WTC11 (cell line): ENCODE measurements at regions not wholly inside any gene's neighbourhood (a gene's known extent, or its start where the extent isn't known, plus 50 kb on each side); places are given as distances from the start of the nearest gene placed in this dataset.

Experiments
- ATAC-seq: fragments of 200-7000 bp; cut with Tn5 transposase; 2 replicates; pipeline ENCODE4 v1.10.0; 2021; ENCODE audit warnings: mild to moderate bottlenecking, moderate library complexity
- CTCF ChIA-PET: fragments of 300-600 bp; sonication (Branson Sonifier 250); formaldehyde crosslinking; loops from one replicate; lab custom pipeline; 2021; ENCODE audit warnings: antibody characterized with exemption; lab: Charles Lee
- POLR2A ChIA-PET: fragments of 350-600 bp; sonication (Branson Sonifier 250); formaldehyde crosslinking; loops from one replicate; lab custom pipeline; 2021; ENCODE audit warnings: antibody characterized with exemption; lab: Charles Lee
- DNase-seq: peaks from one replicate; pipeline ENCODE4 v3.0.0; 2021; ENCODE audit warnings: low spot score
- H3K27ac Mint-ChIP-seq: 2 replicates; pipeline ENCODE4 v1.8.0; 2021; ENCODE audit warnings: mixed read lengths
- H3K27me3 Mint-ChIP-seq: 2 replicates; pipeline ENCODE4 v1.8.0; 2021; ENCODE audit warnings: low read depth, mild to moderate bottlenecking, moderate library complexity, mixed read lengths
- H3K36me3 Mint-ChIP-seq: 2 replicates; pipeline ENCODE4 v1.8.0; 2021; ENCODE audit warnings: mixed read lengths
- H3K4me1 Mint-ChIP-seq: 2 replicates; pipeline ENCODE4 v1.8.0; 2022; ENCODE audit warnings: mixed read lengths
- H3K4me3 Mint-ChIP-seq: 2 replicates; pipeline ENCODE4 v1.8.0; 2021; ENCODE audit warnings: mild to moderate bottlenecking, moderate library complexity, mixed read lengths
- H3K9me3 Mint-ChIP-seq: 2 replicates; pipeline ENCODE4 v1.8.0; 2021; ENCODE audit warnings: mixed read lengths
- ATF1 ChIP-seq: sonication (generic); formaldehyde crosslinking; IDR thresholded peaks from 2 replicates; pipeline ENCODE4 v1.8.1; 2023; ENCODE audit warnings: mild to moderate bottlenecking, moderate library complexity, missing genetic modification reagents
- CREB1 ChIP-seq: sonication (generic); formaldehyde crosslinking; IDR thresholded peaks from 2 replicates; pipeline ENCODE4 v1.8.0; 2023; ENCODE audit warnings: mild to moderate bottlenecking, missing genetic modification reagents
- JAZF1 ChIP-seq: fragments of 250-450 bp; sonication (Bioruptor Pico); IDR thresholded peaks from 2 replicates; pipeline ENCODE4 v1.9.0; 2021; ENCODE audit warnings: moderate library complexity, mild to moderate bottlenecking, inconsistent platforms
- JUN ChIP-seq: sonication (generic); formaldehyde crosslinking; IDR thresholded peaks from 2 replicates; pipeline ENCODE4 v1.8.0; 2023; ENCODE audit warnings: mild to moderate bottlenecking, missing genetic modification reagents
- SMAD4 ChIP-seq: sonication (generic); formaldehyde crosslinking; IDR thresholded peaks from 2 replicates; pipeline ENCODE4 v1.8.0; 2022; ENCODE audit warnings: mild to moderate bottlenecking, missing genetic modification reagents
- TP53 ChIP-seq: sonication (generic); formaldehyde crosslinking; IDR thresholded peaks from 2 replicates; pipeline ENCODE4 v1.8.1; 2023; ENCODE audit warnings: mild to moderate bottlenecking, missing genetic modification reagents
- ZNF232 ChIP-seq: sonication (generic); formaldehyde crosslinking; IDR thresholded peaks from 2 replicates; pipeline ENCODE4 v1.8.0; 2022; ENCODE audit warnings: mild to moderate bottlenecking, missing genetic modification reagents
- ZNF416 ChIP-seq: fragments of 250-450 bp; sonication (Bioruptor Pico); IDR thresholded peaks from 2 replicates; pipeline ENCODE4 v1.9.0; 2021; ENCODE audit warnings: mild to moderate bottlenecking, inconsistent platforms
- TF ChIP-seq, protein P1 (sequence below): fragments of 250-450 bp; sonication (Bioruptor Pico); IDR thresholded peaks from 2 replicates; pipeline ENCODE4 v2.1.2; 2022; ENCODE audit warnings: mild to moderate bottlenecking, moderate library complexity
- TF ChIP-seq, protein P2 (sequence below): fragments of 250-450 bp; sonication (Bioruptor Pico); IDR thresholded peaks from 2 replicates; pipeline ENCODE4 v1.9.0; 2021; ENCODE audit warnings: moderate library complexity, mild to moderate bottlenecking, inconsistent platforms, borderline replicate concordance
- TF ChIP-seq, protein P3 (sequence below): sonication (generic); formaldehyde crosslinking; IDR thresholded peaks from 2 replicates; pipeline ENCODE4 v1.8.1; 2022; ENCODE audit warnings: mild to moderate bottlenecking, missing genetic modification reagents, moderate library complexity, borderline replicate concordance
- TF ChIP-seq, protein P4 (sequence below): sonication (generic); formaldehyde crosslinking; IDR thresholded peaks from 2 replicates; pipeline ENCODE4 v1.8.0; 2023; ENCODE audit warnings: mild to moderate bottlenecking, missing genetic modification reagents
- TF ChIP-seq, protein P5 (sequence below): sonication (generic); formaldehyde crosslinking; IDR thresholded peaks from 2 replicates; pipeline ENCODE4 v1.8.1; 2023; ENCODE audit warnings: mild to moderate bottlenecking, missing genetic modification reagents, moderate library complexity
- TF ChIP-seq, protein P6 (sequence below): sonication (generic); formaldehyde crosslinking; IDR thresholded peaks from 2 replicates; pipeline ENCODE4 v1.8.1; 2023; ENCODE audit warnings: mild to moderate bottlenecking, missing genetic modification reagents, borderline replicate concordance
- TF ChIP-seq, protein P7 (sequence below): sonication (generic); formaldehyde crosslinking; IDR thresholded peaks from 2 replicates; pipeline ENCODE4 v1.8.1; 2023; ENCODE audit warnings: mild to moderate bottlenecking, missing genetic modification reagents, moderate library complexity
- TF ChIP-seq, protein P8 (sequence below): sonication (generic); formaldehyde crosslinking; IDR thresholded peaks from 2 replicates; pipeline ENCODE4 v1.8.1; 2023; ENCODE audit warnings: mild to moderate bottlenecking, missing genetic modification reagents

DNA sequence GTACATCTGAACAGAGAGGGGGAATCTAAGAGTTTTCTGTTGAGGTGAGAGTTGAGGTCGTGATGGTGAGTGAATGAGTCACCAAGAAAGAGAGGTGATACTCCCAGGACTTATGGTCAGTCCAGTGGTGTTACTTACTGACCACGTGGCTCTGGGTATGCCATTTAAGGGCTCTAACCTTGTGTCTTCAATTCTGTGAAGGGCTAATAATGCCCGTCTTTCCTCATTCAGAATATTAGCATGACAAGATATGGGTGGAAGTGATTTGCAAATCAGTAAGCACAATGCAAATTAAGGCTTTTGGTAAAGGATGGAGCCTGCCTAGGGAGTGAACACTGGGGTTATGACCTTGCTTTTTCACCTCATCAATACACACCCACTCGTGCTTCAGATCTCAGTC is 75.2 kb downstream of the COQ2 start:
- Mint-ChIP-seq H3K9me3 (peaks cover 25% of the 10 kb centered on the region), H3K27ac (no peak overlapping the region), H3K4me3 (no peak overlapping the region), H3K4me1 (peaks cover 27% of the 10 kb centered on the region), H3K27me3 (peaks cover 17% of the 10 kb centered on the region), H3K36me3 (peaks cover 14% of the 10 kb centered on the region)
- no peak for DNase-seq
- CTCF ChIA-PET = no interaction called here
- ATAC-seq = no peak
- POLR2A ChIA-PET = no interaction called here
- TF ChIP-seq JAZF1 (no peak), JUN (CRISPR knock-in tag) (no peak), TP53 (CRISPR knock-in tag) (no peak), CREB1 (CRISPR knock-in tag) (no peak), ATF1 (no peak), SMAD4 (CRISPR knock-in tag) (no peak), ZNF232 (CRISPR knock-in tag) (no peak)
- TF ChIP-seq, protein P1, sequence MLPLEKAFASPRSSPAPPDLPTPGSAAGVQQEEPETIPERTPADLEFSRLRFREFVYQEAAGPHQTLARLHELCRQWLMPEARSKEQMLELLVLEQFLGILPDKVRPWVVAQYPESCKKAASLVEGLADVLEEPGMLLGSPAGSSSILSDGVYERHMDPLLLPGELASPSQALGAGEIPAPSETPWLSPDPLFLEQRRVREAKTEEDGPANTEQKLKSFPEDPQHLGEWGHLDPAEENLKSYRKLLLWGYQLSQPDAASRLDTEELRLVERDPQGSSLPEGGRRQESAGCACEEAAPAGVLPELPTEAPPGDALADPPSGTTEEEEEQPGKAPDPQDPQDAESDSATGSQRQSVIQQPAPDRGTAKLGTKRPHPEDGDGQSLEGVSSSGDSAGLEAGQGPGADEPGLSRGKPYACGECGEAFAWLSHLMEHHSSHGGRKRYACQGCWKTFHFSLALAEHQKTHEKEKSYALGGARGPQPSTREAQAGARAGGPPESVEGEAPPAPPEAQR (CRISPR knock-in tag) = no peak
- TF ChIP-seq, protein P2, sequence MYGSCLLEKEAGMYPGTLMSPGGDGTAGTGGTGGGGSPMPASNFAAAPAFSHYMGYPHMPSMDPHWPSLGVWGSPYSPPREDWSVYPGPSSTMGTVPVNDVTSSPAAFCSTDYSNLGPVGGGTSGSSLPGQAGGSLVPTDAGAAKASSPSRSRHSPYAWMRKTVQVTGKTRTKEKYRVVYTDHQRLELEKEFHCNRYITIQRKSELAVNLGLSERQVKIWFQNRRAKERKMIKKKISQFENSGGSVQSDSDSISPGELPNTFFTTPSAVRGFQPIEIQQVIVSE (CRISPR knock-in tag) = no peak
- TF ChIP-seq, protein P3, sequence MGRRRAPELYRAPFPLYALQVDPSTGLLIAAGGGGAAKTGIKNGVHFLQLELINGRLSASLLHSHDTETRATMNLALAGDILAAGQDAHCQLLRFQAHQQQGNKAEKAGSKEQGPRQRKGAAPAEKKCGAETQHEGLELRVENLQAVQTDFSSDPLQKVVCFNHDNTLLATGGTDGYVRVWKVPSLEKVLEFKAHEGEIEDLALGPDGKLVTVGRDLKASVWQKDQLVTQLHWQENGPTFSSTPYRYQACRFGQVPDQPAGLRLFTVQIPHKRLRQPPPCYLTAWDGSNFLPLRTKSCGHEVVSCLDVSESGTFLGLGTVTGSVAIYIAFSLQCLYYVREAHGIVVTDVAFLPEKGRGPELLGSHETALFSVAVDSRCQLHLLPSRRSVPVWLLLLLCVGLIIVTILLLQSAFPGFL (CRISPR knock-in tag) = no peak
- TF ChIP-seq, protein P4, sequence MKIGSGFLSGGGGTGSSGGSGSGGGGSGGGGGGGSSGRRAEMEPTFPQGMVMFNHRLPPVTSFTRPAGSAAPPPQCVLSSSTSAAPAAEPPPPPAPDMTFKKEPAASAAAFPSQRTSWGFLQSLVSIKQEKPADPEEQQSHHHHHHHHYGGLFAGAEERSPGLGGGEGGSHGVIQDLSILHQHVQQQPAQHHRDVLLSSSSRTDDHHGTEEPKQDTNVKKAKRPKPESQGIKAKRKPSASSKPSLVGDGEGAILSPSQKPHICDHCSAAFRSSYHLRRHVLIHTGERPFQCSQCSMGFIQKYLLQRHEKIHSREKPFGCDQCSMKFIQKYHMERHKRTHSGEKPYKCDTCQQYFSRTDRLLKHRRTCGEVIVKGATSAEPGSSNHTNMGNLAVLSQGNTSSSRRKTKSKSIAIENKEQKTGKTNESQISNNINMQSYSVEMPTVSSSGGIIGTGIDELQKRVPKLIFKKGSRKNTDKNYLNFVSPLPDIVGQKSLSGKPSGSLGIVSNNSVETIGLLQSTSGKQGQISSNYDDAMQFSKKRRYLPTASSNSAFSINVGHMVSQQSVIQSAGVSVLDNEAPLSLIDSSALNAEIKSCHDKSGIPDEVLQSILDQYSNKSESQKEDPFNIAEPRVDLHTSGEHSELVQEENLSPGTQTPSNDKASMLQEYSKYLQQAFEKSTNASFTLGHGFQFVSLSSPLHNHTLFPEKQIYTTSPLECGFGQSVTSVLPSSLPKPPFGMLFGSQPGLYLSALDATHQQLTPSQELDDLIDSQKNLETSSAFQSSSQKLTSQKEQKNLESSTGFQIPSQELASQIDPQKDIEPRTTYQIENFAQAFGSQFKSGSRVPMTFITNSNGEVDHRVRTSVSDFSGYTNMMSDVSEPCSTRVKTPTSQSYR (CRISPR knock-in tag) = no peak

DNA sequence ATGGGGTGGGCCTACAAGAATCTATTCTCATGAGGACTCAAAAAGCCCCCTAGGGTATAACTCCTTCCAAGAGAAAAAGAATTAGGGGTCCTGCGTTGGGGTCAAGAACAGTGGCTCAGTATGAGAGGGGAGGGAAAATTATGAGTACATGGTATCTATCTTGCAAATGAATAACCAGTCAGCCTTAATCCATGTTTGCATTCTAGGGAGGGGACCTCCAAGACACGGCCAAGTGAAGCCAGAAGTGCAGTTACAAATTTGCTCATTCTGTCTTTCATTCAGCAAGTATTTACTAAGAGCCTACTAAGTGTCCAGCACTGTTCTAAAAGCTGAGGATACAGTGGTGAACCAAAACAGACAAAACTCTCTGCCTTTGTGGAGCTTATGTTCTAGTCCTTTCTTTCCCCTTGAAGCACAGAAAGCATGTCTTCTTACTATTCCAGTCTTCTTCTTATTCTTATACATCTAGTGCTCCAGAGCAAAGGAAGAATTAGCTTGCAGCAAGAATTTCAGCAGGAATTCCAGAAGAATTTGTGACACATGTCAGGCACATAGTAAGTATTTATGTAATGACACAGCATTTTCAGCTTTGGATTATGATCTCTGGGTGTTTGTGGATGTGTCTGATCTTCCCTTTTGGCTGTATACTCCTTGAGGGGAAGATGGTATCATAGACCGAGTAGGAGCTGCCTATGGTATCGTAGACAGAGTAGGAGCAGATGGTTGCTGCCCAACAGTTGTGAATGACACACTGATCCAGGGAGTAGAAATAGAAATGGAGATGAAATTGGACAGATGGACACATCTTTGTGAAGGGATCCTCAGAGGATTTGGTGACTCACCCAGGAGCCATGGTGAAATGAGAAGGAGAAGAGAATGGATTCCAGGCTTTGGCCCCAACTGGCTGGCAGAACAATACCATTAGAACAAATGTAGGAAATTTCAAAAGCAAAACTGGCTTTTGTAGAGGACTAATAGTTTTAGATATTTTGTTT is 75.9 kb downstream of the COQ2 start:
- H3K27me3 Mint-ChIP-seq = peaks cover 17% of the 10 kb centered on the region
- peaks cover 27% of the 10 kb centered on the region for H3K4me1 Mint-ChIP-seq
- no peak overlapping the region for H3K27ac Mint-ChIP-seq
- peaks cover 25% of the 10 kb centered on the region for H3K9me3 Mint-ChIP-seq
- ATAC-seq = no peak
- no peak overlapping the region for H3K4me3 Mint-ChIP-seq
- ChIA-PET CTCF (no interaction called here), POLR2A (no interaction called here)
- peaks cover 14% of the 10 kb centered on the region for H3K36me3 Mint-ChIP-seq
- DNase-seq = no peak
- TF ChIP-seq, protein P5, sequence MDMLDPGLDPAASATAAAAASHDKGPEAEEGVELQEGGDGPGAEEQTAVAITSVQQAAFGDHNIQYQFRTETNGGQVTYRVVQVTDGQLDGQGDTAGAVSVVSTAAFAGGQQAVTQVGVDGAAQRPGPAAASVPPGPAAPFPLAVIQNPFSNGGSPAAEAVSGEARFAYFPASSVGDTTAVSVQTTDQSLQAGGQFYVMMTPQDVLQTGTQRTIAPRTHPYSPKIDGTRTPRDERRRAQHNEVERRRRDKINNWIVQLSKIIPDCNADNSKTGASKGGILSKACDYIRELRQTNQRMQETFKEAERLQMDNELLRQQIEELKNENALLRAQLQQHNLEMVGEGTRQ (CRISPR knock-in tag) = no peak
- TF ChIP-seq JAZF1 (no peak), ZNF416 (CRISPR knock-in tag) (no peak)
- TF ChIP-seq, protein P3 (CRISPR knock-in tag) = no peak
- TF ChIP-seq, protein P6, sequence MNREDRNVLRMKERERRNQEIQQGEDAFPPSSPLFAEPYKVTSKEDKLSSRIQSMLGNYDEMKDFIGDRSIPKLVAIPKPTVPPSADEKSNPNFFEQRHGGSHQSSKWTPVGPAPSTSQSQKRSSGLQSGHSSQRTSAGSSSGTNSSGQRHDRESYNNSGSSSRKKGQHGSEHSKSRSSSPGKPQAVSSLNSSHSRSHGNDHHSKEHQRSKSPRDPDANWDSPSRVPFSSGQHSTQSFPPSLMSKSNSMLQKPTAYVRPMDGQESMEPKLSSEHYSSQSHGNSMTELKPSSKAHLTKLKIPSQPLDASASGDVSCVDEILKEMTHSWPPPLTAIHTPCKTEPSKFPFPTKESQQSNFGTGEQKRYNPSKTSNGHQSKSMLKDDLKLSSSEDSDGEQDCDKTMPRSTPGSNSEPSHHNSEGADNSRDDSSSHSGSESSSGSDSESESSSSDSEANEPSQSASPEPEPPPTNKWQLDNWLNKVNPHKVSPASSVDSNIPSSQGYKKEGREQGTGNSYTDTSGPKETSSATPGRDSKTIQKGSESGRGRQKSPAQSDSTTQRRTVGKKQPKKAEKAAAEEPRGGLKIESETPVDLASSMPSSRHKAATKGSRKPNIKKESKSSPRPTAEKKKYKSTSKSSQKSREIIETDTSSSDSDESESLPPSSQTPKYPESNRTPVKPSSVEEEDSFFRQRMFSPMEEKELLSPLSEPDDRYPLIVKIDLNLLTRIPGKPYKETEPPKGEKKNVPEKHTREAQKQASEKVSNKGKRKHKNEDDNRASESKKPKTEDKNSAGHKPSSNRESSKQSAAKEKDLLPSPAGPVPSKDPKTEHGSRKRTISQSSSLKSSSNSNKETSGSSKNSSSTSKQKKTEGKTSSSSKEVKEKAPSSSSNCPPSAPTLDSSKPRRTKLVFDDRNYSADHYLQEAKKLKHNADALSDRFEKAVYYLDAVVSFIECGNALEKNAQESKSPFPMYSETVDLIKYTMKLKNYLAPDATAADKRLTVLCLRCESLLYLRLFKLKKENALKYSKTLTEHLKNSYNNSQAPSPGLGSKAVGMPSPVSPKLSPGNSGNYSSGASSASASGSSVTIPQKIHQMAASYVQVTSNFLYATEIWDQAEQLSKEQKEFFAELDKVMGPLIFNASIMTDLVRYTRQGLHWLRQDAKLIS = no peak
- TF ChIP-seq, protein P7, sequence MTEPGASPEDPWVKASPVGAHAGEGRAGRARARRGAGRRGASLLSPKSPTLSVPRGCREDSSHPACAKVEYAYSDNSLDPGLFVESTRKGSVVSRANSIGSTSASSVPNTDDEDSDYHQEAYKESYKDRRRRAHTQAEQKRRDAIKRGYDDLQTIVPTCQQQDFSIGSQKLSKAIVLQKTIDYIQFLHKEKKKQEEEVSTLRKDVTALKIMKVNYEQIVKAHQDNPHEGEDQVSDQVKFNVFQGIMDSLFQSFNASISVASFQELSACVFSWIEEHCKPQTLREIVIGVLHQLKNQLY = no peak
- TF ChIP-seq, protein P8, sequence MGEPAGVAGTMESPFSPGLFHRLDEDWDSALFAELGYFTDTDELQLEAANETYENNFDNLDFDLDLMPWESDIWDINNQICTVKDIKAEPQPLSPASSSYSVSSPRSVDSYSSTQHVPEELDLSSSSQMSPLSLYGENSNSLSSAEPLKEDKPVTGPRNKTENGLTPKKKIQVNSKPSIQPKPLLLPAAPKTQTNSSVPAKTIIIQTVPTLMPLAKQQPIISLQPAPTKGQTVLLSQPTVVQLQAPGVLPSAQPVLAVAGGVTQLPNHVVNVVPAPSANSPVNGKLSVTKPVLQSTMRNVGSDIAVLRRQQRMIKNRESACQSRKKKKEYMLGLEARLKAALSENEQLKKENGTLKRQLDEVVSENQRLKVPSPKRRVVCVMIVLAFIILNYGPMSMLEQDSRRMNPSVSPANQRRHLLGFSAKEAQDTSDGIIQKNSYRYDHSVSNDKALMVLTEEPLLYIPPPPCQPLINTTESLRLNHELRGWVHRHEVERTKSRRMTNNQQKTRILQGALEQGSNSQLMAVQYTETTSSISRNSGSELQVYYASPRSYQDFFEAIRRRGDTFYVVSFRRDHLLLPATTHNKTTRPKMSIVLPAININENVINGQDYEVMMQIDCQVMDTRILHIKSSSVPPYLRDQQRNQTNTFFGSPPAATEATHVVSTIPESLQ (CRISPR knock-in tag) = no peak
